ENCODE measurements at regions not wholly inside any gene's neighbourhood (a gene's known extent, or its start where the extent isn't known, plus 50 kb on each side); places are given as distances from the start of the nearest gene placed in this dataset.
"Not testable (repeated sequence)": the region's sequence is repeated elsewhere in the genome, so short reads cannot be mapped to it uniquely, and the experiment has no call there.

DNA sequence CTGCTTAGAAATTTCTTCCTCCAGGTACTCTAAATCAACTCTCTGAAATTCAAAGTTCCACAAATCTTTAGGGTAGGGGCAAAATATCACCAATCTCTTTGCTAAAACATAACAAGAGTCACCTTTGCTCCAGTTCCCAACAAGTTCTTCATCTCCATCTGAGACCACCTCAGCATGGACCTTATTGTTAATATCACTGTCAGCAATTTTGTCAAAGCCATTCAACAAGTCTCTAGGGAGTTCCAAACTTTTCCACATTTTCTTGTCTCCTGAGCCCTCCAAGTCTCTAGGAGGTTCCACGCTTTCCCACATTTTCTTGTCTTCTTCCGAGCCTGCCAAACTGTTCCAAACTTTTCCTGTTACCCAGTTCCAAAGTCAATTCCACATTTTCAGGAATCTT lies 255.9 kb downstream of the TDRD15 start:
- TF ChIP-seq, protein P1, sequence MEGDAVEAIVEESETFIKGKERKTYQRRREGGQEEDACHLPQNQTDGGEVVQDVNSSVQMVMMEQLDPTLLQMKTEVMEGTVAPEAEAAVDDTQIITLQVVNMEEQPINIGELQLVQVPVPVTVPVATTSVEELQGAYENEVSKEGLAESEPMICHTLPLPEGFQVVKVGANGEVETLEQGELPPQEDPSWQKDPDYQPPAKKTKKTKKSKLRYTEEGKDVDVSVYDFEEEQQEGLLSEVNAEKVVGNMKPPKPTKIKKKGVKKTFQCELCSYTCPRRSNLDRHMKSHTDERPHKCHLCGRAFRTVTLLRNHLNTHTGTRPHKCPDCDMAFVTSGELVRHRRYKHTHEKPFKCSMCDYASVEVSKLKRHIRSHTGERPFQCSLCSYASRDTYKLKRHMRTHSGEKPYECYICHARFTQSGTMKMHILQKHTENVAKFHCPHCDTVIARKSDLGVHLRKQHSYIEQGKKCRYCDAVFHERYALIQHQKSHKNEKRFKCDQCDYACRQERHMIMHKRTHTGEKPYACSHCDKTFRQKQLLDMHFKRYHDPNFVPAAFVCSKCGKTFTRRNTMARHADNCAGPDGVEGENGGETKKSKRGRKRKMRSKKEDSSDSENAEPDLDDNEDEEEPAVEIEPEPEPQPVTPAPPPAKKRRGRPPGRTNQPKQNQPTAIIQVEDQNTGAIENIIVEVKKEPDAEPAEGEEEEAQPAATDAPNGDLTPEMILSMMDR (IDR thresholded peaks at IDR 0.05; ENCODE audit: low read depth, low read length), result not testable (repeated sequence)
- TF ChIP-seq EZH2phosphoT487 (IDR thresholded peaks at IDR 0.05; ENCODE audit: low read depth), result not testable (repeated sequence)
